Spinal cord (tissue), 9 donors: ENCODE measurements at regions not wholly inside any gene's neighbourhood (a gene's known extent, or its start where the extent isn't known, plus 50 kb on each side); places are given as distances from the start of the nearest gene placed in this dataset.
"Not testable (repeated sequence)": the region's sequence is repeated elsewhere in the genome, so short reads cannot be mapped to it uniquely, and the experiment has no call there.

ENCODE experiments used
- DNase-seq, 6 donors: peaks; one replicate each; pipeline versions ENCODE4 v3.0.0 to v3.0.0-alpha.2; 2013 to 2015; ENCODE audit warnings: low spot score in 6 of 6, low read depth in 4 of 6
- H3K27ac ChIP-seq: one replicate; pipeline ENCODE4 v1.5.1; 2013; ENCODE audit warnings: low read depth, low read length, control low read depth
- H3K27me3 ChIP-seq: one replicate; pipeline ENCODE4 v1.6.1; 2013; ENCODE audit warnings: low read length; ENCODE audit not compliant: control insufficient read depth, insufficient read depth
- H3K36me3 ChIP-seq: one replicate; pipeline ENCODE4 v1.6.1; 2013; ENCODE audit warnings: low read length; ENCODE audit not compliant: control insufficient read depth, insufficient read depth
- H3K4me1 ChIP-seq: one replicate; pipeline ENCODE4 v1.6.1; 2013; ENCODE audit warnings: low read length; ENCODE audit not compliant: control insufficient read depth, insufficient read depth
- H3K4me3 ChIP-seq: one replicate; pipeline ENCODE4 v1.5.1; 2013; ENCODE audit warnings: low read depth, low read length, control low read depth
- H3K9me3 ChIP-seq: one replicate; pipeline ENCODE4 v1.6.1; 2013; ENCODE audit warnings: low read length; ENCODE audit not compliant: control insufficient read depth, insufficient read depth
- WGBS: methylation state at CpG from one replicate; pipeline ENCODE4 v1.1.5; 2013; ENCODE audit warnings: missing lambda C conversion rate; ENCODE audit not compliant: insufficient coverage; 5-methylcytosine and 5-hydroxymethylcytosine counted together
- donor health status: healthy.

DNA sequence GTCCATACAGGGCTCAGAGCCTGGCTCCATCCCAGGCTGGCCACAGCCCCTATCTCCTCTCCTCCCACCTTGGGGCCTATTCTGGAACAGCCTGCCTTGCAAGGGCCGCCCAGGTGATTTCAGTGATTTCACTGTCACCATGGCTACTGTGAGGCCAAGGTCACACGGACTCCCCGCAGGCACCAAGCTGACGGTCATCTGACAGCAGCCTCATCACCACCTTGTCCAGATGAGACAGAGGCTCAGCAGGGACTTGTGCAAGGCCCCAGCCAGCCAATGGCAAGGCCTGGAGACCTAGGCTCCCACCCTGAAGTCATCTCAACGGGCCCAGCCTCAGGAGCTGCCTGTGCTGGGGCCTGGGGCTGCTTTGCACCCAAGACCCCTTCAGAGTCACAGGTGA is 3953.8 kb upstream of the TPTE start:
- not testable (repeated sequence) for H3K9me3 ChIP-seq, H3K4me1 ChIP-seq, H3K27me3 ChIP-seq, H3K27ac ChIP-seq, DNase-seq, H3K36me3 ChIP-seq, H3K4me3 ChIP-seq
- no CpG with 5 or more reads among the region's 5 CpGs for WGBS

DNA sequence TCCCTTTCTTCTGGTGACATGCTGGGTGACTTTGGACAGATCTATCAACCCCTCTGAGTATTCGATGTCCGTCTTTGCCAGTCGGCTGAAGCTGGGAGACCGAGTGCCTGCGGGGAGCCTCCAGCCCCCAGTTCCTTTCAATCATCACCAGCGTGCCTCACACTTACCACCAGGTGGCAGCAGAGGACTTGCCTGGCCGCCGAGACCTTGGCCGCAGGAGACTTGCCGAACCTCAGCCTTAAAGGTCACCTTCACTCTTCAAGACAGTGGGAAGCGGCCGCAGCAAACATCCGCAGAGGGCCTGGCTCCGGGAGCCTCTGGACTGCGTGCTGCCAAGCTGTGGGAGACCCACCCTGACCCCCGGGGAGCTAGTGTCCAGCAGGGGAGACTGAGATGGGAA is 3952.2 kb upstream of the TPTE start:
- H3K27me3 ChIP-seq, DNase-seq, H3K36me3 ChIP-seq, H3K4me3 ChIP-seq, H3K4me1 ChIP-seq, H3K9me3 ChIP-seq, H3K27ac ChIP-seq: not testable (repeated sequence)
- no CpG with 5 or more reads among the region's 16 CpGs for WGBS

DNA sequence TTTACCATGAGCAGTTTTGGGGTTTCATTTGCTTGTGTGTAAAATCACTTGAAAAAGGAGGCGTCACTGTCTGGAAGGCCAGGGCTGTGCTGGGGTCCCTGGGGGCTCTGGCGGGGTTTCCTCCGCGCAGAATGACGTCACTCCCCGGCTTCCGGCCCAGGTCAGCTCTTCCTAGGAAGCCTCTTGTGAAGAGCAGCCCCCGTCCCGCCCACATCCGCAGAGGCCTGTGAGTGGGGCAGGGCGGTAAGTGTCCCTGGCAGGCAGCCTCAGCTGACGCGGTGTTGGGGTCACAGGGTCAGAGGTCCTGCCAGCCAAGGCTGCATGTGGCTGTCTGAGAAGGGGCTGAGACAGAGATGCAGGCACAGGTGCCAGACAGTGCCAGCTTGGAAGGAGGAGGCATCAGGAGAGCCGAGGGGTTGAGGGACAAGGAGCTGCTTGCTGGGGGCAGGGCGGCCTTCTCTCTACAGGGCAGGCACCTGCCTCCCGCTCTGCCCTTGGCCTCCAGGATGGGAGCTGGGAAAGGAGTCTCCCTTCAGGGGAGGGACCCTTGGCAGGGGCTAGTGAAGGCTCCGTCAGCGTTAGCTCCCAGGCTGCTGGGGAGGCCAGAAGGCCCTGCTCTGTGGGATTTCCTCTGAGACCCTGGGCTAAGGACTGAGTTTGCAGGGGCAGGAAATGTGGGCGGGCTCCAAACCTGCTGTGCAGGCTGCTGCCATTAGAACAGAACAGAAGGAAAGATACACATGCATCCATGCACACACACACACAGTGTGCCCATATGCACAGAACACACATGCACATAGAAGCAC is 3951.6 kb upstream of the TPTE start:
- not testable (repeated sequence) for H3K27me3 ChIP-seq, H3K4me1 ChIP-seq, DNase-seq, H3K36me3 ChIP-seq, H3K4me3 ChIP-seq, H3K27ac ChIP-seq, H3K9me3 ChIP-seq
- WGBS = no CpG with 5 or more reads among the region's 19 CpGs

- H3K27me3 ChIP-seq, H3K36me3 ChIP-seq, DNase-seq, H3K4me3 ChIP-seq, H3K4me1 ChIP-seq, H3K27ac ChIP-seq, H3K9me3 ChIP-seq: not testable (repeated sequence)
- WGBS = no CpG with 5 or more reads among the region's 24 CpGs
Observed at GRCh38 chr21:6570700-6571368, 3950.5 kb upstream of the TPTE start.

DNA sequence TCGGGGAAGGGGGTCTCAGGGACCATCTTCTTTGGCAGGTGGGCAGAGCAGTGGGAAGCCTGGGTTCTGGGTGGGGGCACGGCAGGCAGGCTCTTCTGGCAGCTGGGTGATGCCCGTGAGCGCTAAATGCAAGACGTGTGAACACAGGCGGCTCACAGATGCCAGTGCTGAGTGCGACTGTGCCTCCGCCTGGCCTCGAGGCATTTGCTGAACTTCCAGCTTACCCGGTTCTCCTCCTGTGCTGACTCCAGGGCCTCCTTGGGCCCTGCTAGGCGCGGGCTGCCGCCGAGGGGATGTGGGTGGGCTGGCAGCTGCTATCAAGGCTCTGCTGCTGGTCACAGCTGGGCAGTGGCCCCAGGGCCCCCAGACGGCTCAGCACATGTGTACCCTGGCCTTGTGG is 3947.8 kb upstream of the TPTE start:
- H3K9me3 ChIP-seq, H3K4me1 ChIP-seq, DNase-seq, H3K4me3 ChIP-seq, H3K27ac ChIP-seq, H3K36me3 ChIP-seq, H3K27me3 ChIP-seq: not testable (repeated sequence)
- no CpG with 5 or more reads among the region's 15 CpGs for whole genome bisulfite sequencing

- H3K27me3 ChIP-seq, H3K9me3 ChIP-seq, H3K27ac ChIP-seq, DNase-seq, H3K36me3 ChIP-seq, H3K4me3 ChIP-seq, H3K4me1 ChIP-seq: not testable (repeated sequence)
- no CpG with 5 or more reads among the region's 7 CpGs for WGBS
Observed at GRCh38 chr21:6579801-6580200, 3941.6 kb upstream of the TPTE start.
